ENCODE measurements at regions not wholly inside any gene's neighbourhood (a gene's known extent, or its start where the extent isn't known, plus 50 kb on each side); places are given as distances from the start of the nearest gene placed in this dataset.

DNA sequence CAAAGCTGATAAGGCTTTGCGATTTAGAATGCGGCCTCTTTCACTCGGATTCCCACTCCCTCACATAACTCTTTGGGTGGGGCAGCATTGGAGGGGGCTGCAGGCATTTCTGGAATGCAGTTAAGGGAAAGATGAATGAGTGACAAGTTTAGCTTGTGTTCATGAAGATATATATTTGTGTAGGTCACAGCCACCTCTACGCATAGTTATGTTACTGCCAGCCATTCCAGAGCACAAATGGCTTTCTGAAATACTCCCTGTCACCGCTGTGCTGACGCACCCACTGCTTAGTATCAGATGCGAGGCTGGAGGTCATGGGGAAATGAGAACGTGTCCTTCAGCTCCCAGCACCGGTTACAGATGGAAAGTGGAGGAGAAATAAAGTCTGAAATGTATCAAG, 54.1 kb upstream of the ATP1A1 start:
- H3K9me3 Mint-ChIP-seq, result no peaks in the 10 kb centered on the region
- H3K4me1 Mint-ChIP-seq, result peaks cover 19% of the 10 kb centered on the region
- H3K4me3 Mint-ChIP-seq, result peak overlapping the region in 1 of 3 experiments; percentile 56
- no peaks in the 10 kb centered on the region for H3K36me3 Mint-ChIP-seq (ENCODE audit: low read depth)
- TF ChIP-seq, protein P1, sequence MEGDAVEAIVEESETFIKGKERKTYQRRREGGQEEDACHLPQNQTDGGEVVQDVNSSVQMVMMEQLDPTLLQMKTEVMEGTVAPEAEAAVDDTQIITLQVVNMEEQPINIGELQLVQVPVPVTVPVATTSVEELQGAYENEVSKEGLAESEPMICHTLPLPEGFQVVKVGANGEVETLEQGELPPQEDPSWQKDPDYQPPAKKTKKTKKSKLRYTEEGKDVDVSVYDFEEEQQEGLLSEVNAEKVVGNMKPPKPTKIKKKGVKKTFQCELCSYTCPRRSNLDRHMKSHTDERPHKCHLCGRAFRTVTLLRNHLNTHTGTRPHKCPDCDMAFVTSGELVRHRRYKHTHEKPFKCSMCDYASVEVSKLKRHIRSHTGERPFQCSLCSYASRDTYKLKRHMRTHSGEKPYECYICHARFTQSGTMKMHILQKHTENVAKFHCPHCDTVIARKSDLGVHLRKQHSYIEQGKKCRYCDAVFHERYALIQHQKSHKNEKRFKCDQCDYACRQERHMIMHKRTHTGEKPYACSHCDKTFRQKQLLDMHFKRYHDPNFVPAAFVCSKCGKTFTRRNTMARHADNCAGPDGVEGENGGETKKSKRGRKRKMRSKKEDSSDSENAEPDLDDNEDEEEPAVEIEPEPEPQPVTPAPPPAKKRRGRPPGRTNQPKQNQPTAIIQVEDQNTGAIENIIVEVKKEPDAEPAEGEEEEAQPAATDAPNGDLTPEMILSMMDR (IDR thresholded peaks at IDR 0.05; ENCODE audit: unreplicated experiment in 3 of 3), result no peak
- peak overlapping the region; percentile 18 to 40 (median 23) for H3K27ac Mint-ChIP-seq
- no peaks in the 10 kb centered on the region for H3K27me3 Mint-ChIP-seq (ENCODE audit: low read depth)

DNA sequence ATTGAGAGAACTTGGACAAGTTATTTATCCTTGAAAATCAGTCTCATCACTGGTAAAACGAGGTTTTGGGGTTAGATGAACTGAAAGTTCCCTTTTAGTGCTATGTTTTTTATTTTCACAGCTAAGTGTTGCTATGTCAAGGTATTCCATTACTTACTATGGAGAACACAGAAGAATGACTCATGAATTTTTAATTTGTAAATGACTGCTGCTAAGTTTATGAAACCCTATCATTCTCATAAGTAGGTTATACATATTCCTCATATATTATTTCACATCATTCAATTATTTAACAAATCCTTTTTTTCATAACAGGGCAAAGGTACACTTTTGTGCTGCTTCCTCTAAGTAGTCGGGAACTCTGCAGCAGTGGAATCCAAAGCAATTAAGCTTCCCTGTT, 52.2 kb upstream of the ATP1A1 start:
- Mint-ChIP-seq H3K36me3 (ENCODE audit: low read depth) (no peaks in the 10 kb centered on the region), H3K4me1 (peaks cover 24% of the 10 kb centered on the region), H3K9me3 (no peaks in the 10 kb centered on the region), H3K27ac (no peak overlapping the region), H3K4me3 (no peak overlapping the region), H3K27me3 (ENCODE audit: low read depth) (no peaks in the 10 kb centered on the region)
- TF ChIP-seq, protein P1 (IDR thresholded peaks at IDR 0.05; ENCODE audit: unreplicated experiment in 3 of 3), result no peak

DNA sequence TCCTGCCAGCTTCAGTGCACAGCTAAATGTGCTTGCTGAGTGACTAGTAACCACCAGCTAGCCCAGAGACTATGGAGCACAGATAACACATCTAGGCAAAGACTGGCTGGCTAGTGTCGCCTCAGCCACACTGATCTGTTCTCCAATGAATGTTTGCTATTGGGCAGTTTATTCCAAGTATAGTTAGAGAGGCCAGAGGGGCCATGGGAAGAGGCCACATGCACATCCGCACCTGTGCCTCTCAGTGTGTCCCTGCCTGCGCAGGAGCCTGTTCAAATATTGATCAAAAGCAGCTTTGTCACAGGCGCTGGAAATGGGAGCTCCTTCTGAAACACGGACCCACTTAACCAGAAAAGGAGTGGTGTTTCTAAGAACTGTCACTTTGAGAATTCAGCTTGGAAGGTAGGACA, 51.3 kb upstream of the ATP1A1 start:
- no peak overlapping the region for H3K4me3 Mint-ChIP-seq
- H3K27ac Mint-ChIP-seq, result no peak overlapping the region
- H3K4me1 Mint-ChIP-seq, result peaks cover 29% of the 10 kb centered on the region
- H3K27me3 Mint-ChIP-seq (ENCODE audit: low read depth), result no peaks in the 10 kb centered on the region
- TF ChIP-seq, protein P1 (IDR thresholded peaks at IDR 0.05; ENCODE audit: unreplicated experiment in 3 of 3), result no peak
- no peaks in the 10 kb centered on the region for H3K36me3 Mint-ChIP-seq (ENCODE audit: low read depth)
- no peaks in the 10 kb centered on the region for H3K9me3 Mint-ChIP-seq

DNA sequence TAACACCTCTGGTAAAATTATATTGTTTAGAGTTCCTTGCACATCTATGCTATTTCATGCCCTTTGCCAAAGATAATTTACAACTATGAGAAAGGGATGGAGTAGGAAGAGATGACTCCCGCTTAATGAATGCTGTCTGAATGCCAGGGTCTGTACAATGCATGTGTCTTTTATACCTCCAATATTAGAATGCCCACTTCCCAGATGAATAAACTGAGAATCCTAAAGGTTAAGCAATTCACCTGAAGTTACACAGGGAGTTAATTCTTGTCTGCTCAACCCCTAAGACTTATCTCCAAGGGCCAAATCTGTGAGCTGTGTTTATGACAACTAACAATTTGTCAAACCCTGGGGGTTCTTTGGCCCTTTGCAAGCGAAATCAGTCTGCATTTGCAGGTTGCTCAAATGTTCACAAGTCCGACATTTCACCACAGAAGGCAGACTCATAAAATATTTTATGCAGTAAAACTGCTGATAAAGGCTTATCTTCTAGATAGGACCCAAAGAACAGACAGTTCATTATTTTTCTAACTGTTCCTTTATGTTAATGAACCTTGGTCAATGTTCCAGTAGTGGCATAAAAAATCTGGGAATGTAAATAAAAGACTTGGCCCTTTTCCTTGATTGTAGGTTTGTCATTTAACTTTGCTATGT, 50.2 kb upstream of the ATP1A1 start:
- Mint-ChIP-seq H3K9me3 (no peaks in the 10 kb centered on the region), H3K27me3 (ENCODE audit: low read depth) (no peaks in the 10 kb centered on the region), H3K27ac (no peak overlapping the region), H3K4me1 (peaks cover 26% of the 10 kb centered on the region), H3K4me3 (no peak overlapping the region), H3K36me3 (ENCODE audit: low read depth) (no peaks in the 10 kb centered on the region)
- TF ChIP-seq, protein P1 (IDR thresholded peaks at IDR 0.05; ENCODE audit: unreplicated experiment in 3 of 3), result no peak

Measured in nephron (organoid).